SK-N-SH (cell line): ENCODE measurements at regions not wholly inside any gene's neighbourhood (a gene's known extent, or its start where the extent isn't known, plus 50 kb on each side); places are given as distances from the start of the nearest gene placed in this dataset.

Experiments
- CTCF ChIA-PET: fragments of 300-600, 350-600 bp; formaldehyde crosslinking; extraction: SDS; loops from one replicate; lab custom pipeline; 2021; lab: Yijun Ruan, JAX
- POLR2A ChIA-PET: fragments of 350-600 bp; sonication (Branson Sonifier 250); formaldehyde crosslinking; extraction: SDS; loops from one replicate; lab custom pipeline; 2020; ENCODE audit warnings: antibody characterized with exemption, inconsistent platforms; lab: Yijun Ruan, JAX
- DNase-seq: peaks from one replicate; pipeline ENCODE4 v3.0.0; 2012
- H2AFZ ChIP-seq: fragments of 200-600 bp; sonication (generic); 2 replicates; pipeline ENCODE4 v1.8.1; 2016; ENCODE audit warnings: antibody characterized with exemption, mild to moderate bottlenecking, low read depth
- H3F3A ChIP-seq: fragments of 200-600 bp; sonication (generic); replicated peaks from 2 replicates; pipeline ENCODE3; 2016; ENCODE audit warnings: antibody characterized with exemption, mild to moderate bottlenecking; ENCODE audit not compliant: insufficient read depth
- H3K27ac ChIP-seq, 2 experiments: fragments of 200-500 bp in 1 of 2; fragments of 200-600 bp in 1 of 2; sonication (Bioruptor generic) in 1 of 2; sonication (generic), shearing (Covaris generic) in 1 of 2; 2 replicates each; pipeline versions ENCODE4 v1.5.1 to v1.6.1; 2014 to 2016; ENCODE audit warnings: low read depth in 2 of 2, inconsistent platforms in 1 of 2, low read length in 1 of 2, mild to moderate bottlenecking in 1 of 2, mixed read lengths in 1 of 2
- H3K27me3 ChIP-seq: fragments of 200-600 bp; sonication (generic), shearing (Covaris generic); 2 replicates; pipeline ENCODE4 v1.6.1; 2016; ENCODE audit warnings: mixed run types; ENCODE audit not compliant: insufficient read depth
- H3K36me3 ChIP-seq, 2 experiments: fragments of 200-500 bp in 1 of 2; fragments of 200-600 bp in 1 of 2; sonication (Bioruptor generic) in 1 of 2; sonication (generic) in 1 of 2; replicated peaks in 1 of 2; 2 replicates each; pipeline versions ENCODE3 to v1.5.1; 2014 to 2016; ENCODE audit warnings: low read length in 1 of 2, mild to moderate bottlenecking in 1 of 2; ENCODE audit not compliant: insufficient read depth in 2 of 2, control insufficient read depth in 1 of 2
- H3K4me1 ChIP-seq, 2 experiments: fragments of 200-500 bp in 1 of 2; fragments of 200-600 bp in 1 of 2; sonication (Bioruptor generic) in 1 of 2; sonication (generic), shearing (Covaris generic) in 1 of 2; 2 replicates each; pipeline versions ENCODE4 v1.5.1 to v1.6.1; 2014 to 2016; ENCODE audit warnings: low read depth in 1 of 2, low read length in 1 of 2, mixed run types in 1 of 2; ENCODE audit not compliant: insufficient read depth in 2 of 2, control insufficient read depth in 1 of 2
- H3K4me2 ChIP-seq: fragments of 200-600 bp; sonication (generic), shearing (Covaris generic); 2 replicates; pipeline ENCODE4 v1.6.1; 2017; ENCODE audit warnings: mixed run types
- H3K4me3 ChIP-seq, 2 experiments: fragments of 200-500 bp in 1 of 2; fragments of 200-600 bp in 1 of 2; sonication (Bioruptor generic) in 1 of 2; sonication (generic), shearing (Covaris generic) in 1 of 2; 2 replicates each; pipeline versions ENCODE4 v1.5.1 to v1.8.1; 2014 to 2016; ENCODE audit warnings: low read depth in 2 of 2, inconsistent platforms in 1 of 2, low read length in 1 of 2, mild to moderate bottlenecking in 1 of 2, mixed read lengths in 1 of 2, moderate library complexity in 1 of 2
- H3K79me2 ChIP-seq: fragments of 200-600 bp; sonication (generic); 2 replicates; pipeline ENCODE4 v1.8.1; 2017; ENCODE audit warnings: mild to moderate bottlenecking; ENCODE audit not compliant: insufficient read depth
- H3K9ac ChIP-seq: fragments of 200-600 bp; sonication (generic); 2 replicates; pipeline ENCODE4 v1.6.1; 2017; ENCODE audit warnings: mixed run types
- H3K9me2 ChIP-seq: fragments of 200-600 bp; sonication (generic); 2 replicates; pipeline ENCODE4 v1.6.1; 2017; ENCODE audit warnings: mixed run types
- H3K9me3 ChIP-seq: fragments of 200-600 bp; sonication (generic); 2 replicates; pipeline ENCODE4 v1.6.1; 2017; ENCODE audit warnings: mixed run types, mild to moderate bottlenecking, moderate library complexity
- H4K20me1 ChIP-seq: fragments of 200-600 bp; sonication (generic); 2 replicates; pipeline ENCODE4 v1.6.1; 2017; ENCODE audit warnings: mild to moderate bottlenecking, mixed run types; ENCODE audit not compliant: insufficient read depth
- CHD2 ChIP-seq: fragments of 150-350 bp; IDR thresholded peaks from 2 replicates; pipeline ENCODE4 v1.6.1; 2018; ENCODE audit warnings: low read length; ENCODE audit not compliant: partially characterized antibody
- CTCF ChIP-seq: fragments of 200-600 bp; sonication (generic); IDR thresholded peaks from 2 replicates; pipeline ENCODE4 v1.6.1; 2017; ENCODE audit warnings: antibody characterized with exemption, mild to moderate bottlenecking, moderate library complexity
- ELF1 ChIP-seq: IDR thresholded peaks from 2 replicates; pipeline ENCODE4 v1.4.0; 2012
- EZH2phosphoT487 ChIP-seq: fragments of 200-600 bp; sonication (generic); IDR thresholded peaks from 2 replicates; pipeline ENCODE4 v1.6.1; 2017; ENCODE audit warnings: low read depth, mixed run types, mild to moderate bottlenecking, antibody characterized with exemption, moderate library complexity, borderline replicate concordance
- FOSL2 ChIP-seq: IDR thresholded peaks from 2 replicates; pipeline ENCODE4 v1.4.0; 2012; ENCODE audit warnings: low read depth, mild to moderate bottlenecking, moderate library complexity, borderline replicate concordance
- FOXJ3 ChIP-seq: sonication (generic); formaldehyde crosslinking; IDR thresholded peaks from 2 replicates; pipeline ENCODE4 v1.5.1; 2020; ENCODE audit warnings: mild to moderate bottlenecking, missing genetic modification reagents
- FOXM1 ChIP-seq: IDR thresholded peaks from 2 replicates; pipeline ENCODE4 v1.4.0; 2012; ENCODE audit warnings: low read depth, mild to moderate bottlenecking
- GABPA ChIP-seq: IDR thresholded peaks from 2 replicates; pipeline ENCODE4 v1.4.0; 2012; ENCODE audit warnings: low read depth, mild to moderate bottlenecking
- GATA2 ChIP-seq: sonication (generic); formaldehyde crosslinking; IDR thresholded peaks from 2 replicates; pipeline ENCODE4 v1.5.0; 2020; ENCODE audit warnings: mild to moderate bottlenecking, missing genetic modification reagents
- IRF3 ChIP-seq: fragments of 150-350 bp; IDR thresholded peaks from 2 replicates; pipeline ENCODE4 v1.6.1; 2016; ENCODE audit warnings: mild to moderate bottlenecking, low read depth, low read length
- JUND ChIP-seq: IDR thresholded peaks from 2 replicates; pipeline ENCODE4 v1.4.0; 2012
- MAX ChIP-seq: IDR thresholded peaks from 2 replicates; pipeline ENCODE4 v1.4.0; 2012; ENCODE audit warnings: low read depth
- MEF2A ChIP-seq: IDR thresholded peaks from 2 replicates; pipeline ENCODE4 v1.4.0; 2012; ENCODE audit warnings: low read depth, borderline replicate concordance
- NFIC ChIP-seq: IDR thresholded peaks from 2 replicates; pipeline ENCODE4 v1.4.0; 2012; ENCODE audit warnings: borderline replicate concordance
- NRF1 ChIP-seq: IDR thresholded peaks from 2 replicates; pipeline ENCODE4 v1.6.1; 2012; ENCODE audit warnings: low read depth, mild to moderate bottlenecking, low read length
- POLR2AphosphoS5 ChIP-seq: IDR thresholded peaks from 2 replicates; pipeline ENCODE4 v1.6.1; 2012; ENCODE audit warnings: low read depth, low read length
- RFX5 ChIP-seq: IDR thresholded peaks from 2 replicates; pipeline ENCODE4 v1.6.1; 2012; ENCODE audit warnings: mild to moderate bottlenecking, improper control_type of control experiment, low read length
- RXRA ChIP-seq: IDR thresholded peaks from 2 replicates; pipeline ENCODE4 v1.4.0; 2012; ENCODE audit warnings: low read depth, mild to moderate bottlenecking, borderline replicate concordance
- SIN3A ChIP-seq: IDR thresholded peaks from 2 replicates; pipeline ENCODE4 v1.6.1; 2012; ENCODE audit warnings: low read depth, mild to moderate bottlenecking, low read length, moderate library complexity, borderline replicate concordance
- SMC3 ChIP-seq: IDR thresholded peaks from 2 replicates; pipeline ENCODE4 v1.6.1; 2012; ENCODE audit warnings: low read depth, low read length, improper control_type of control experiment
- TAF1 ChIP-seq: IDR thresholded peaks from 2 replicates; pipeline ENCODE4 v1.6.1; 2012; ENCODE audit warnings: low read depth, mild to moderate bottlenecking, low read length, moderate library complexity, borderline replicate concordance
- TEAD4 ChIP-seq: IDR thresholded peaks from 2 replicates; pipeline ENCODE4 v1.4.0; 2012; ENCODE audit warnings: mild to moderate bottlenecking, borderline replicate concordance; ENCODE audit not compliant: insufficient read depth
- USF1 ChIP-seq: IDR thresholded peaks from 2 replicates; pipeline ENCODE4 v1.4.0; 2012; ENCODE audit warnings: low read depth, borderline replicate concordance
- USF2 ChIP-seq: fragments of 150-350 bp; IDR thresholded peaks from 2 replicates; pipeline ENCODE4 v1.6.1; 2017; ENCODE audit warnings: antibody characterized with exemption, low read length, low read depth, borderline replicate concordance
- YY1 ChIP-seq: IDR thresholded peaks from 2 replicates; pipeline ENCODE4 v1.4.0; 2012; ENCODE audit warnings: low read depth, mild to moderate bottlenecking
- WGBS: methylation state at CpG from one replicate; pipeline ENCODE4 v1.1.6; 2017; ENCODE audit warnings: low lambda C conversion rate; 5-methylcytosine and 5-hydroxymethylcytosine counted together

GRCh38 chr16:35543486-35543885 lies 2084.1 kb downstream of the TP53TG3F start:
- H3K9ac ChIP-seq, result no peak overlapping the region
- ChIA-PET CTCF (interaction anchor here (1.3 kb wide), 1 partner anchor 51 kb away, joined by 4 read pairs; no protein-coding TSS in a partner anchor), POLR2A (no interaction called here)
- H3K4me3 ChIP-seq, result no peak overlapping the region
- no peaks in the 10 kb centered on the region for H3K79me2 ChIP-seq
- H3K4me2 ChIP-seq, result no peak overlapping the region
- no peaks in the 10 kb centered on the region for H4K20me1 ChIP-seq
- 73% methylated on average over 13 of the region's 27 CpGs for whole genome bisulfite sequencing
- no peaks in the 10 kb centered on the region for H3K36me3 ChIP-seq
- no peak overlapping the region for H2AFZ ChIP-seq
- no peak for TF ChIP-seq SMC3
- TF ChIP-seq YY1, result no peak
- no peak for TF ChIP-seq CHD2
- TF ChIP-seq RXRA, result no peak
- no peak for TF ChIP-seq ELF1
- H3K9me2 ChIP-seq, result no peaks in the 10 kb centered on the region
- H3K27me3 ChIP-seq, result no peaks in the 10 kb centered on the region
- no peaks in the 10 kb centered on the region for H3F3A ChIP-seq
- no peaks in the 10 kb centered on the region for H3K9me3 ChIP-seq
- DNase-seq, result no peak
- no peak overlapping the region for H3K27ac ChIP-seq
- no peaks in the 10 kb centered on the region for H3K4me1 ChIP-seq

- Histone ChIP-seq H3K36me3 (no peaks in the 10 kb centered on the region), H3K9ac (peak overlapping the region; percentile 61), H3F3A (peaks cover 26% of the 10 kb centered on the region), H3K27me3 (no peaks in the 10 kb centered on the region), H3K9me3 (no peaks in the 10 kb centered on the region), H3K4me3 (peak overlapping the region; percentile 65 to 75), H4K20me1 (no peaks in the 10 kb centered on the region), H3K4me2 (peak overlapping the region; percentile 71), H3K4me1 (no peaks in the 10 kb centered on the region; a peak in 1 of 4 replicates), H3K27ac (peak overlapping the region; percentile 66 to 82), H3K79me2 (no peaks in the 10 kb centered on the region), H2AFZ (peak overlapping the region; percentile 98), H3K9me2 (no peaks in the 10 kb centered on the region)
- CTCF ChIA-PET, result interaction anchor here (0.7 to 1.2 kb wide), 4 partner anchors 27 to 161 kb away, joined by 3 to 4 read pairs (median 3); no protein-coding TSS in a partner anchor
- DNase-seq, result peak; percentile 76
- 16% methylated on average over 16 of the region's 31 CpGs for WGBS
- POLR2A ChIA-PET, result interaction anchor here (0.6 to 1.0 kb wide), 3 partner anchors 14 to 61 kb away, joined by 3 read pairs; no protein-coding TSS in a partner anchor
- no peak for TF ChIP-seq TEAD4
- TF ChIP-seq NFIC, result no peak
- no peak for TF ChIP-seq USF1
- TF ChIP-seq FOSL2, result no peak
- TF ChIP-seq GATA2 (CRISPR knock-in tag), result no peak
- no peak for TF ChIP-seq FOXJ3
- peak; percentile 28 for TF ChIP-seq CTCF
- no peak for TF ChIP-seq SIN3A
- no peak for TF ChIP-seq EZH2phosphoT487
- peak; percentile 58; the same call in 1 of the 2 replicates for TF ChIP-seq TAF1
- no peak; the same call in 1 of the 2 replicates for TF ChIP-seq ELF1
- TF ChIP-seq RXRA, result no peak
- peak; percentile 71 for TF ChIP-seq NRF1
- no peak for TF ChIP-seq FOXM1
- TF ChIP-seq USF2, result no peak
- TF ChIP-seq RFX5, result peak; percentile 51; the same call in 1 of the 2 replicates
- TF ChIP-seq JUND, result no peak
- no peak for TF ChIP-seq MEF2A
- TF ChIP-seq MAX, result no peak
- TF ChIP-seq IRF3, result no peak
- peak; percentile 21; the same call in 1 of the 2 replicates for TF ChIP-seq GABPA
- no peak for TF ChIP-seq POLR2AphosphoS5
- TF ChIP-seq CHD2, result no peak
These were observed 2093.4 kb downstream of the TP53TG3F start for GRCh38 chr16:35552763-35553162.
